GM12872 (cell line): ENCODE measurements at regions not wholly inside any gene's neighbourhood (a gene's known extent, or its start where the extent isn't known, plus 50 kb on each side); places are given as distances from the start of the nearest gene placed in this dataset.

Source experiments
- CTCF ChIP-seq: IDR thresholded peaks from 3 replicates; pipeline ENCODE4 v1.5.1; 2011; ENCODE audit warnings: low read depth, mild to moderate bottlenecking, low read length, moderate library complexity; ENCODE audit not compliant: insufficient read depth

GRCh38 chr6:95071464-95071863 lies 505.9 kb upstream of the MANEA start:
- TF ChIP-seq CTCF = no peak

GRCh38 chr6:95078457-95078856 lies 498.9 kb upstream of the MANEA start:
- TF ChIP-seq CTCF = no peak

GRCh38 chr6:95081231-95081630 lies 496.1 kb upstream of the MANEA start:
- TF ChIP-seq CTCF = no peak

GRCh38 chr6:95081949-95082348 lies 495.4 kb upstream of the MANEA start:
- no peak for TF ChIP-seq CTCF

GRCh38 chr6:95083506-95083905 lies 493.8 kb upstream of the MANEA start:
- TF ChIP-seq CTCF = no peak

- no peak for TF ChIP-seq CTCF
These were observed 492.5 kb upstream of the MANEA start for GRCh38 chr6:95084867-95085266.

- TF ChIP-seq CTCF = no peak
These were observed 489.8 kb upstream of the MANEA start for GRCh38 chr6:95087394-95088097.
